Left cardiac atrium (tissue), 4 donors: ENCODE measurements at regions not wholly inside any gene's neighbourhood (a gene's known extent, or its start where the extent isn't known, plus 50 kb on each side); places are given as distances from the start of the nearest gene placed in this dataset.

ENCODE experiments used
- ATAC-seq, 2 donors: fragments of 200-7000 bp; cut with Tn5 transposase; one replicate each; pipeline ENCODE4 v1.9.1; 2020; ENCODE audit warnings: mild to moderate bottlenecking in 2 of 2, moderate library complexity in 2 of 2
- DNase-seq: peaks from one replicate; pipeline ENCODE4 v3.0.0-alpha.2; 2020
- intact Hi-C, 2 donors: fragments of 100-400 bp; cut with DNase I; formaldehyde crosslinking; loops; one replicate each; pipeline versions ENCODE4 v1.14.1 to v1.15.1; 2022 to 2023
- donor health status: DM: no; HTN: yes; CAD: no.
- donor health status: DM: no; HTN: yes; CAD: no; lungs with severe emphysema.
- donor health status: DM: yes; HTN: yes; CAD: no.
- donor health status: Dilated cardiomyopathy.

- no peak for ATAC-seq
- no peak for DNase-seq
- intact Hi-C loops, result no loop called here
Measured at GRCh38 chrX:42106556-42106955, 183.2 kb upstream of the CASK start.

- intact Hi-C loops, result no loop called here
- ATAC-seq (peak in 1 of 2 donors; percentile 78), DNase-seq (peak; percentile 28)
Measured at GRCh38 chrX:42102586-42103282, 179.4 kb upstream of the CASK start.

- peak; percentile 64 to 73 for ATAC-seq
- peak; percentile 22 for DNase-seq
Measured at GRCh38 chrX:42098900-42099299, 175.5 kb upstream of the CASK start.

GRCh38 chrX:42097486-42097885 lies 174.1 kb upstream of the CASK start:
- ATAC-seq (no peak), DNase-seq (no peak)
- intact Hi-C loops, result no loop called here

More at GRCh38 chrX:42098900-42099299, 175.5 kb upstream of the CASK start:
- intact Hi-C loops, result no loop called here

GRCh38 chrX:42096265-42096920 lies 173.0 kb upstream of the CASK start:
- DNase-seq (peak; percentile 51), ATAC-seq (peak; percentile 52 to 94)
- intact Hi-C loops, result no loop called here

GRCh38 chrX:42094218-42094617 lies 170.9 kb upstream of the CASK start:
- no peak for ATAC-seq

GRCh38 chrX:42093756-42094155 lies 170.4 kb upstream of the CASK start:
- DNase-seq, result no peak
- no peak for ATAC-seq
- intact Hi-C loops, result no loop called here

More at GRCh38 chrX:42094218-42094617, 170.9 kb upstream of the CASK start:
- DNase-seq, result no peak
- intact Hi-C loops, result no loop called here

- intact Hi-C loops, result no loop called here
- no peak for ATAC-seq
Measured at GRCh38 chrX:42090395-42090794, 167.0 kb upstream of the CASK start.

GRCh38 chrX:42089031-42089430 lies 165.7 kb upstream of the CASK start:
- DNase-seq, result no peak
- intact Hi-C loops, result no loop called here
- ATAC-seq, result no peak

More at GRCh38 chrX:42090395-42090794, 167.0 kb upstream of the CASK start:
- DNase-seq, result no peak

GRCh38 chrX:42087960-42088359 lies 164.6 kb upstream of the CASK start:
- intact Hi-C loops, result no loop called here
- DNase-seq, result no peak
- no peak for ATAC-seq

- intact Hi-C loops, result no loop called here
Measured at GRCh38 chrX:42085836-42086235, 162.5 kb upstream of the CASK start.

GRCh38 chrX:42079968-42080367 lies 156.6 kb upstream of the CASK start:
- intact Hi-C loops, result no loop called here
- ATAC-seq (no peak), DNase-seq (no peak)

More at GRCh38 chrX:42085836-42086235, 162.5 kb upstream of the CASK start:
- DNase-seq (no peak), ATAC-seq (no peak)

GRCh38 chrX:42077675-42078074 lies 154.3 kb upstream of the CASK start:
- intact Hi-C loops, result no loop called here
- ATAC-seq, result no peak
- DNase-seq, result no peak

GRCh38 chrX:42075032-42075431 lies 151.7 kb upstream of the CASK start:
- intact Hi-C loops, result no loop called here
- no peak for ATAC-seq
- no peak for DNase-seq

GRCh38 chrX:42073448-42073847 lies 150.1 kb upstream of the CASK start:
- ATAC-seq, result no peak
- no peak for DNase-seq
- intact Hi-C loops, result no loop called here

GRCh38 chrX:42070866-42071265 lies 147.5 kb upstream of the CASK start:
- intact Hi-C loops, result no loop called here
- DNase-seq (no peak), ATAC-seq (no peak)

- intact Hi-C loops, result no loop called here
- DNase-seq (no peak), ATAC-seq (no peak)
Measured at GRCh38 chrX:42054256-42054655, 130.9 kb upstream of the CASK start.

- ATAC-seq, result no peak
- intact Hi-C loops, result no loop called here
- DNase-seq, result no peak
Measured at GRCh38 chrX:42050345-42050744, 127.0 kb upstream of the CASK start.

- DNase-seq (no peak), ATAC-seq (no peak)
- intact Hi-C loops, result no loop called here
Measured at GRCh38 chrX:42047886-42048285, 124.5 kb upstream of the CASK start.

GRCh38 chrX:42028109-42028508 lies 104.8 kb upstream of the CASK start:
- intact Hi-C loops, result no loop called here
- no peak for ATAC-seq
- DNase-seq, result no peak
